Stimulated activated CD8-positive, alpha-beta memory T cell treated with anti-CD3 and anti-CD28 coated beads, Interleukin-4, amount 100 ng/mL, for 4 hours (primary cell): ENCODE measurements at regions not wholly inside any gene's neighbourhood (a gene's known extent, or its start where the extent isn't known, plus 50 kb on each side); places are given as distances from the start of the nearest gene placed in this dataset.

Source experiments
- DNase-seq, 2 donors: peaks; one replicate each; pipeline ENCODE4 v3.0.0-alpha.2; 2020; ENCODE audit warnings: low read depth in 2 of 2, low spot score in 1 of 2

GRCh38 chr4:180603791-180604190 lies 1639.4 kb upstream of the TENM3 start:
- no peak for DNase-seq

- no peak for DNase-seq
Observed at GRCh38 chr4:180610324-180610723, 1632.9 kb upstream of the TENM3 start.

GRCh38 chr4:180615746-180616145 lies 1627.5 kb upstream of the TENM3 start:
- DNase-seq, result no peak

GRCh38 chr4:180617196-180617595 lies 1626.0 kb upstream of the TENM3 start:
- no peak for DNase-seq

- no peak for DNase-seq
Observed at GRCh38 chr4:180618396-180618795, 1624.8 kb upstream of the TENM3 start.

- DNase-seq, result no peak
Observed at GRCh38 chr4:180619440-180619839, 1623.8 kb upstream of the TENM3 start.

- DNase-seq, result no peak
Observed at GRCh38 chr4:180622254-180622653, 1620.9 kb upstream of the TENM3 start.

- DNase-seq, result no peak
Observed at GRCh38 chr4:180625653-180626052, 1617.5 kb upstream of the TENM3 start.

GRCh38 chr4:180630012-180630665 lies 1613.1 kb upstream of the TENM3 start:
- DNase-seq, result no peak

GRCh38 chr4:180634306-180634705 lies 1608.9 kb upstream of the TENM3 start:
- DNase-seq, result no peak

- DNase-seq, result no peak
Observed at GRCh38 chr4:180635281-180635680, 1607.9 kb upstream of the TENM3 start.

GRCh38 chr4:180636696-180637404 lies 1606.4 kb upstream of the TENM3 start:
- DNase-seq, result no peak

- no peak for DNase-seq
Observed at GRCh38 chr4:180637616-180638015, 1605.6 kb upstream of the TENM3 start.

GRCh38 chr4:180640193-180640592 lies 1603.0 kb upstream of the TENM3 start:
- DNase-seq, result no peak

- no peak for DNase-seq
Observed at GRCh38 chr4:180641495-180641894, 1601.7 kb upstream of the TENM3 start.

GRCh38 chr4:180642732-180643131 lies 1600.5 kb upstream of the TENM3 start:
- no peak for DNase-seq

GRCh38 chr4:180650273-180650672 lies 1592.9 kb upstream of the TENM3 start:
- DNase-seq, result no peak

GRCh38 chr4:180652533-180652932 lies 1590.7 kb upstream of the TENM3 start:
- DNase-seq, result no peak

GRCh38 chr4:180655886-180656285 lies 1587.3 kb upstream of the TENM3 start:
- DNase-seq, result no peak

- no peak for DNase-seq
Observed at GRCh38 chr4:180657881-180658280, 1585.3 kb upstream of the TENM3 start.

- DNase-seq, result peak in 1 of 2 donors; percentile 25
Observed at GRCh38 chr4:180664766-180665368, 1578.3 kb upstream of the TENM3 start.

- no peak for DNase-seq
Observed at GRCh38 chr4:180665481-180665880, 1577.7 kb upstream of the TENM3 start.
